GM18519 (cell line): ENCODE measurements at regions not wholly inside any gene's neighbourhood (a gene's known extent, or its start where the extent isn't known, plus 50 kb on each side); places are given as distances from the start of the nearest gene placed in this dataset.

Experiments used
- ATAC-seq: cut with Tn5 transposase; IDR thresholded peaks from one replicate; pipeline ENCODE4 v1.9.1; 2021; ENCODE audit warnings: mild to moderate bottlenecking, moderate library complexity; ENCODE audit not compliant: unreplicated experiment, low FRiP score

GRCh38 chr4:130534651-130535050, 1438.7 kb downstream of the C4orf33 start:
- no peak for ATAC-seq

- no peak for ATAC-seq
Measured at GRCh38 chr4:130542953-130543352, 1447.0 kb downstream of the C4orf33 start.

- no peak for ATAC-seq
Measured at GRCh38 chr4:130545171-130545570, 1449.2 kb downstream of the C4orf33 start.

- no peak for ATAC-seq
Measured at GRCh38 chr4:130545596-130545995, 1449.6 kb downstream of the C4orf33 start.

DNA sequence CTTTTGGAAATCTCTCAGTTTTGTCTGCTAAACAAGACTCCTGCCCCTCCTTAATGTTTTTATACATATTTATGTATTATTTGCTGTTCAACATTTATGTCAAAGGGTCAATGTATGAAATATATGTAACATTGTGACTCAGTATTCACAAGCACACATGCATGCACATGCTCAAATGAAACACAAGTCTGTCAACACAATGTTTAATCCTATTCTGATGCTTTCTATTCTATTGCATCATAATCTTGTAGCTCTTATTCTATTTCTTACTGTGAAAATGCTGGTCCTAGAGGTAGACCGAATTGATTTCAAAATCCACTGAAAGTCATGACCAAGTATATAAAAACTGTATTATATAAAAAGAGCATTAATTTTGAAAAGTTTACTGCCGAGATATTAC, 1463.3 kb downstream of the C4orf33 start:
- ATAC-seq: no peak

GRCh38 chr4:130563185-130563888, 1467.4 kb downstream of the C4orf33 start:
- ATAC-seq: no peak

- no peak for ATAC-seq
Measured at GRCh38 chr4:130563889-130564418, 1468.0 kb downstream of the C4orf33 start.

- ATAC-seq: no peak
Measured at GRCh38 chr4:130568746-130569145, 1472.8 kb downstream of the C4orf33 start.

- ATAC-seq: no peak
Measured at GRCh38 chr4:130573742-130574141, 1477.8 kb downstream of the C4orf33 start.

DNA sequence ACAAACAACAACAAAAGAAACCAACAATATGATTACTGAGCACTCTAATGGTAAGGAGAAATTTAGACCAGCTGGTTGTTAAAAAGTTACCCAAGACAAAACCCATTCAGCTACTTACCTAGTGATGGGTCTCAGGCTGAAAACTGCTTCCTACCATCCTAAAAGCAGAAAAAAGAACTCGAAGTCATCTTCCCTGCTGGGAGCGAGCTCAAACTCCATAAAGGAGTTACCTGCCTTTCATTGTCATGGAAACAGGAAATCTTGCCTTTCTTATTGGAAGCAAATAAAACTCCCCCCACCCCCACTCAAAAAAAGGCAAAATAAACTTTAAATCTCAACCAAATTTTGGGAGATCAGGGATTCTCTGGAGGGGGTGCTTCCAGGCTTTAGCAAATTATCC, 1478.3 kb downstream of the C4orf33 start:
- ATAC-seq: no peak

DNA sequence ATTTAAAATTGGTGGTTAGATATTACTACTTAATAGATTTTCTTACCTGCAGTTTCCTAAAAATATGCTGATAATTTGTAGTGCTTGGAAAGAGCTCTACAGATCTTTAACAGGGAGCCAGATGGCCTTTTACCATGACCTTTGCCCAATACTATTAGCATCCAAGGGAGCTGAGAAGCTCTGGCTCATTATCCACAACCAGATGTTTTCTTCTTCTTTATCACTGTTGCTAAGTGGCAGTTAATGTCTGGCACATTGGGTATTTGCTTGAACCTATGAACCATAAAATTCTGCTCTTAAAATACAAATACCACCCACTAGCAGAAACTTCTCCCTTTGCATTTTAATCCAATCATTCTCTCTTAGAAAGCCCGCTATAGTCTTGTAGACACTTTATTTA, 1480.3 kb downstream of the C4orf33 start:
- no peak for ATAC-seq

- ATAC-seq: no peak
Measured at GRCh38 chr4:130591091-130591490, 1495.1 kb downstream of the C4orf33 start.

- no peak for ATAC-seq
Measured at GRCh38 chr4:130600706-130601105, 1504.8 kb downstream of the C4orf33 start.

DNA sequence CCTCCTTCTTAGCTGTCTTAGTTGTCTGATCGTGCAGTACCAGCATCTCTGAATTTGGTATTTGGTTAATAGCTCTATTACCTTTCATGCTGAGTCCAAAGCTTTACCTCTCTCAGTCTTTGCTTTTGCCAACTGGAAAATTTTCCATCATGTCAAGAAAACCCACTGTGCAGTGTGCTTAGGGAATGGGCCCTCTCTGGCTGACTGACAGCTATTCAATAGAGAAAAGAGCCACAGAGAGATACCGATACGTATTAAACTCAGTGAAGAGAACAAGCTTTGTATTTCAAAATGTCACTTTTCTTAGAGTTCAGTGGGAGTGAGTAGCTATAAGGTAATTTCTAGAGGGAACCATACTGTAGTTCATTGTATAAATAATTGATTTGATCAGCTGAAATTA, 1507.1 kb downstream of the C4orf33 start:
- ATAC-seq: no peak

GRCh38 chr4:130608121-130608520, 1512.2 kb downstream of the C4orf33 start:
- ATAC-seq: no peak

- ATAC-seq: no peak
Measured at GRCh38 chr4:130628531-130628930, 1532.6 kb downstream of the C4orf33 start.

DNA sequence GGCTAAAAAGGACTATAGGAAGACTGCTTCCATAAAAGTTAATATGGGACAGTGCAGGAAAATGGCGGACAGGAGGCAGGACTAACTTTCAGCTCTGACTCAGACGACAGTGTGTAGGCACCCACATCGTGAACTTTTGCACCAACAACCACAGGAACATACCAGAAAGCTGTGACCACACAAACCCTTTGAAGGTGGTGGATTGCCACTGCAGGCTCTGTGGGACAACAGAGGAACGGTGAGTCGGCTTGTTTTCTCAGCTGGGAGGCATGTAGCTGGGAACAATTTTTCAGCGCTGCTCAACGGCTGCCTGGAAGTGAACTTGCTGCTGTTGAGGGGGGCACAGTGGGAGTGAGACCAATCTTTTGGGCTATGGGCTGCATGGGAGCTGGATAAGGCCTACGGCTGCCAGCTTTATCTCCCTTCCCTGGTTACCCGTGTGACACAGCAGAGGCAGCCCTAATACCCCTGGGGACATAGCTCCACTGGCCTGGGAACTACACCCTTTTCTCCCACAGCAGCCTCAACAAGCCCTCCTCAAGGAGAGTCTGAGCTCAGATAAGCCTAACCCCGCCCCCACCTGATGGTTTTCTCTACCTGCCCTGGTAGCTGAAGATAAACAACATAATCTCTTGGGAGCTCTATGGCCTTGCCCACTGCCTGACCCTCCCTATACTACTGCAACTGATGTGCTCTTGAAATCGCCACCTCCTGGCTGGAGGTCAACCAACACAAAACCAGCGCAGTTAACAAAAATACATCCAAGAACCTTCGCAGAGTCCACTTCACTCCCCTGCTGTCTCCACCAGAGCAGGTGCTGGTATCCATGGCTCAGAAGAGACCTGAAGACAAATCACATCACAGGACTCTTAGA, 1537.0 kb downstream of the C4orf33 start:
- ATAC-seq: no peak

GRCh38 chr4:130636486-130636885, 1540.5 kb downstream of the C4orf33 start:
- ATAC-seq: no peak

- no peak for ATAC-seq
Measured at GRCh38 chr4:130640592-130640991, 1544.6 kb downstream of the C4orf33 start.

DNA sequence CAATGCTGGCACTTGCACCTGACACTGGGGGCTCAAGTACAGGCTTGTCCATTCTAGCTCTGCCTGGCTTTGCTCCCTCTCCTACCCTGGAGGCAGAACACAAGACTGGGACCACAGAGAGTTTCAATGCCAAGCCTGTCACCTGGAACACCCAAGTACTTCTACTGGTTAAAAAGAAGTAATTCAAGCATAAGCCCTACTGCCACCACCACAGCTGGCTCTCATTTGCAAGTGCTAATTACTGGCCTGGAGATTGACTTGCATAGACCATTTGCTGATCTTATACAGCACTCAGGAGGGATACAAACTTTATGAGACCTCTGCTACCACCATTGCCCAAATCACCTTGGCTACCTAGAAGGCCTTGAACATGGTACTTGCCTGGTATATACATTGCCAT, 1550.9 kb downstream of the C4orf33 start:
- no peak for ATAC-seq

DNA sequence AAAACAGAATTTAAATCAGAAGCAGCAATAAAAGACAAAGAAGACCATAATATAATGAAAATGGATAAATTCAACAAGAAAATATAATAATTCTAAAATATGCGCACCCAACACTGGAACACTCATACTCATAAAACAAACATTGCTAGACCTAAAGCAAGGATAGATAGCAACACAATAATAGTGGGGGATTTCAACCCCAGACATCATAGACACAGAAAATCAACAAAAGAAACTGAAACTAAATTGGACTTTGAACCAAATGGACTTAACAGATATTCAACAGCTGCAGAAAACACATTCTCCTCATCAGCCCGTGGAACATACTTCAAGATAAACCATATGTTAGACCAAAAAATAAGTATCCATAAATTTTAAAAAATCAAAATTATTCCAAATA, 1552.6 kb downstream of the C4orf33 start:
- no peak for ATAC-seq

- no peak for ATAC-seq
Measured at GRCh38 chr4:130653842-130654241, 1557.9 kb downstream of the C4orf33 start.
